HTR-8/SVneo (cell line): ENCODE measurements at regions not wholly inside any gene's neighbourhood (a gene's known extent, or its start where the extent isn't known, plus 50 kb on each side); places are given as distances from the start of the nearest gene placed in this dataset.

Experiments
- DNase-seq: peaks from one replicate; pipeline ENCODE4 v3.0.0; 2011; ENCODE audit warnings: low spot score, mixed read lengths; ENCODE audit not compliant: insufficient read length
- FAIRE-seq: peaks from 2 replicates; lab custom pipeline; 2011; peaks lifted over from hg19 to GRCh38; lab: Jason Lieb, UNC

DNA sequence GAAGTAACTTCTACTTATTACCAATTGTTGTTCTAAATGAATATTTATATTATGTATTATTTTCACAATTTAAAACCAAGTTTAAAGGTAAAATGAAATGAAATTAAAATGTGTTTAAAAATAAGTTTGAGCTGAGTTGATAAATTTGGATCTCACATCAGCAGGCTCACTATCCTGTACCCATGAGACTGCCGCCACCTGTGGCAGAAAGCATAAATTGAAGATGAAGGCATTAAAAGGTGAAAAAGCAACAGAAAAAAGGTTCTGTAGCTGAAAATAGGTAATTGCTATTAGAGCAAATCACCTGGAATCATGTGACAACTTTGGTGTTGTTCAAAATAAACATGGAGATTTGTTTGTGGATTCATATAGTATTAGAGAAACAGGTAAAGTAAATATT is 133.0 kb upstream of the CADM2 start:
- DNase-seq (no peak), FAIRE-seq (no peak)

DNA sequence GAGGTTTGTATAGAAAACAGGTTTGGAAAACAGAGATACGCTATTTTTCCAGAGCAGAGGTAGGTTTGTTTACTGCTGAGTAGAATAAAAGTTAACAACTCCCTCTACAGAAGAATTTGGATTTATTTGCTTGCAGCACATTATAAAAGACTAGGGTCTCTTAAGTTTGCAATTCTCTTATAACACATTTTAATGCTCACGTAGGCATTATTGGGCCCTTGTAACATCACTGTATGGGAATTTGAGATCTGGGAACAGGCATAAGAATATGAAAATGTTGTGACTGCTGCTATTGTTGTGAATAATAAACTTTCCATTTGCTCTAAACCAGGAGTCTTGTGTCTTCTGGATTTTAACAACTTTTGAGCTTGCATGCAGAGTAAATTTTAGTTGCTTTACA is 128.3 kb upstream of the CADM2 start:
- no peak for DNase-seq

DNA sequence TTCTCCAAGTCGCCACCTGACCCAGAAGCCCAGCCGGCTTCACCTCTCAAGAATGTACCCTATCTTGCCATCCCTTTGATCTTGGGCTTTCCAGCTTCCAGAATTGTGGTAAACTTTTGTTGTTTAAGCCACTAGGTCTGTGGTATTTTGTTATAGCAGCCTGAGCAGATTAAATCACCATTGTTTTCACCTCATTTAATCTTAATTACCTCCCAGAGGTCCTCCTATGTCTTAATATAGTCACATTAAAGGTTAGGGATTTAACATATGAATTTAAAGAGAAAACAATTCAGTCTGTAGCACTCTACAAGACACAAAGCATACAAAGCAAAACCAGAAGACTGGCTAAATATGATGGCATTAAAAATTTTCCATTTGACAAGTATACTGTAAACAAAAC is 123.4 kb upstream of the CADM2 start:
- DNase-seq (no peak), FAIRE-seq (no peak)

More for the DNA sequence above, 128.3 kb upstream of the CADM2 start:
- no peak for FAIRE-seq

- no peak for FAIRE-seq
- no peak for DNase-seq
Measured at GRCh38 chr3:84836961-84837360, 121.8 kb upstream of the CADM2 start.

DNA sequence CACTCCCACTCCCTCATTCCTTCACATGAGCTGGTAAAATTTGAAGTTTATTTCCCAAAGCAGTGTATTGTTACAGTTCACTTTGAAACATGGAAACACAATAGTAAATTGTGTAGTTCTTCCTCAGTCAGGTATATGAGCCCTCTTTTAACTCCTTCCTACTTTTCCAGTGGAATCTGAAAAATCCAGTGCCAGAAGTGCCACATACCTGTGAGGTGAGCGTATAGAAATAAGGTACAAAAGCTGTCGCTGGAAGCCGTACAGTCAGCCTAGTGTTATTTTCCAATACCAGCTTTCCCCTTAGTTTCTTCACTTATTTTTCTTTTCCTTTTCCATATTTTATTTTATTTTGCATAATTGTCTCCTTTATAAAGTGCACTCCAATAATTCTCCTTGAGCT is 81.7 kb upstream of the CADM2 start:
- DNase-seq (no peak), FAIRE-seq (no peak)

GRCh38 chr3:84881288-84881687 is 77.5 kb upstream of the CADM2 start:
- no peak for DNase-seq
- FAIRE-seq = no peak

DNA sequence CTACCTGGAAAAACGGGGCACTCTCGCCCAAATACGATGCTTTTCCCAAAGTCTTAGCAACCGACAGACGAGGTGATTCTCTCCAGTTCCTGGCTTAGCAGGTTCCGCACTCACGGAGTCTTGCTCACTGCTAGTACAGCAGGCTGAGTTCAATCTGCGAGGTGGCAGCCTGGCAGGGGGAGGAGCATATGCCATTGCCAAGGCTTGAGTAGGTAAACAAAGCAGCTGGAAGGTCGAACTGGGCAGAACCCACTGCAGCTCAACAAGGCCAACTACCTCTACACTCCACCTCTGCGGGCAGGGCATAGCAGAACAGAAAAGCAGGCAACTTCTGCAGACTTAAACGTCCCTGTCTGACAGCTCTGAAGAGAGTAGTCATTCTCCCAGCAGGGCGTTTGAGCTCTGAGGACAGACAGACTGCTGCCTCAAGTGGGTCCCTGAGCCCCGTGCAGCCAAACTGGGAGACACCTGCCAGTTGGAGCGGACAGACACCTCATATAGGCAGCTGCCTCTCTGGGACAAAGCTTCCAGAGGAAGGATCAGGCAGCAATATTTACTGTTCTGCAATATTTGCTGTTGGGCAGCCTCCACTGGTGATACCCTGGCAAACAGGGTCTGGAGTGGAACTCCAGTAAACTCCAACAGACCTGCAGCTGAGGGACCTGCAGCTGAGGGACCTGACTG is 73.4 kb upstream of the CADM2 start:
- DNase-seq = no peak
- FAIRE-seq = no peak

DNA sequence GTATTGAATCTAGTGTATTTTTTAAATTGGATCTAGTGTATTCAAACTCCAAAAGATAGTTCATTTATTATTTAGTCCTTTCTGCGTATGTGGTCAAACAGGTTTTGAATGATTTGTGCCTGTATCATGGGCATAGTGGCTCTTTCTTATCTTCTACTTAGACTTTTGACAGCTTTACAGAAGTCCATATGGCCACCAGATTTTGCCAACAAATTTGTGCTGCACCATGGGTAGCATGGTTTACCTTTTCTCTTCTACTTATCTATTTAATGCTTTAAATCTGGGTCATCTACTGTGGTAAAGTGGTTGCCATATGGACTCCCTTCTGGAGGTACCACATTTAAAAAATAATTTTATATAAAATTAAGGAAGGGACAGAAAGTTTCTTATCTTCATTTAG is 66.9 kb upstream of the CADM2 start:
- DNase-seq (no peak), FAIRE-seq (no peak)

DNA sequence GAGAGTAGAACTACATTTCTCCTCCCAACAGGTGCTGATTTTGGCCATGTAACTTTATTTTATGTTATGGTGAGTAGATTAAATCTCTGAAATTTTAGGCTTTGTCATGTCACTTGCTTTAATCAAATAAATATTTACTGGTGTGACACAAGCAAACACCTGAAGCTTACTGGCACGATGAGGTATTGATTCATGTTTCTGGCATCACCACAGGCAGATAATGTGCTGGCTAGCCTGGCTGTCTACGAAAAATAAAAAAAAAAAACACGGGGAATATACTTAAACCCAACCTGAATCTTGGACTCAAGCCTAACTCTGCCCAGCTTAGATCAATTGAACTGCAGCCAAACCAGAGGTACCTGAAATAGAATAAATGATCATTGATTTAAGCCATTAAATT is 65.6 kb upstream of the CADM2 start:
- DNase-seq (no peak), FAIRE-seq (no peak)

DNA sequence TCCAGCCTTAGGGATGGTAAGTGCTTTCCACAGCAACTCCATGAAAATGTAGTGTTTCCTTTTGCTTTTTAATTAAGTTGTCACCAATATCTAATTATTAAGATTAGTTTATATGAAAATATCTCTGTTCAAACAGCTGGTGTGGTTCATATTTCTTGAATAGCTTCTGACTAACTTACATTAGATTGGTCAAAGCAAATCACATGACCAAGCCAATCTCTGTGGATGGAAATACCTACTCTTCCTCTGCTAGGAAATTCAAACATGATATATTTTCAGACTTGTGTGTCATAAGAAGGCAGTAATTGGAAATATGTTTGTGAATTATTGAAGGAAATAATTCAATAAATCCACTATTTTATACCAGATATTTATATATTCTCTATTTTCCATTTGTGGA is 54.6 kb upstream of the CADM2 start:
- FAIRE-seq = no peak
- no peak for DNase-seq

- DNase-seq (no peak), FAIRE-seq (no peak)
Measured at GRCh38 chr3:84904816-84905555, 53.8 kb upstream of the CADM2 start.

- DNase-seq (no peak), FAIRE-seq (no peak)
Measured at GRCh38 chr3:84905556-84905920, 53.3 kb upstream of the CADM2 start.

- FAIRE-seq = no peak
- DNase-seq = no peak
Measured at GRCh38 chr3:84906065-84906464, 52.7 kb upstream of the CADM2 start.
